H1 (cell line): ENCODE measurements at regions not wholly inside any gene's neighbourhood (a gene's known extent, or its start where the extent isn't known, plus 50 kb on each side); places are given as distances from the start of the nearest gene placed in this dataset.

Experiments
- ATF2 ChIP-seq: IDR thresholded peaks from 2 replicates; pipeline ENCODE4 v1.6.1; 2012; ENCODE audit warnings: low read length, inconsistent platforms
- CTCF ChIP-seq, 3 experiments: IDR thresholded peaks; 1 replicate in 2 of 3; 2 replicates in 1 of 3; pipeline versions ENCODE4 v1.5.1 to v1.6.1; 2011; ENCODE audit warnings: low read length in 3 of 3, mild to moderate bottlenecking in 3 of 3, inconsistent platforms in 2 of 3, low read depth in 1 of 3, moderate library complexity in 1 of 3; ENCODE audit not compliant: insufficient read depth in 1 of 3; ENCODE audit errors: control extremely low read depth in 1 of 3
- JUN ChIP-seq: IDR thresholded peaks from 2 replicates; pipeline ENCODE4 v1.6.1; 2011; ENCODE audit warnings: low read depth, mild to moderate bottlenecking, improper control_type of control experiment, low read length
- POLR2A ChIP-seq, 2 experiments: IDR thresholded peaks; 1 replicate in 1 of 2; 2 replicates in 1 of 2; pipeline ENCODE4 v1.6.1; 2011; ENCODE audit warnings: low read depth in 2 of 2, low read length in 2 of 2, mild to moderate bottlenecking in 2 of 2; ENCODE audit errors: control extremely low read depth in 1 of 2
- POLR2AphosphoS5 ChIP-seq: IDR thresholded peaks from 2 replicates; pipeline ENCODE4 v1.6.1; 2011; ENCODE audit warnings: low read depth, low read length
- RXRA ChIP-seq: IDR thresholded peaks from 2 replicates; pipeline ENCODE4 v1.6.1; 2011; ENCODE audit warnings: low read depth, mild to moderate bottlenecking, low read length, moderate library complexity; ENCODE audit not compliant: insufficient read depth
- SIN3A ChIP-seq, 2 experiments: IDR thresholded peaks in 1 of 2; conservative IDR thresholded peaks in 1 of 2; 2 replicates each; pipeline ENCODE4 v1.6.1; 2011 to 2012; ENCODE audit warnings: low read length in 2 of 2, improper control_type of control experiment in 1 of 2, low read depth in 1 of 2, mild to moderate bottlenecking in 1 of 2
- SRF ChIP-seq: IDR thresholded peaks from 2 replicates; pipeline ENCODE4 v1.6.1; 2011; ENCODE audit warnings: mild to moderate bottlenecking, low read depth, low read length, moderate library complexity
- TCF12 ChIP-seq: IDR thresholded peaks from 2 replicates; pipeline ENCODE4 v1.6.1; 2011; ENCODE audit warnings: low read depth, mild to moderate bottlenecking, low read length

- TF ChIP-seq CTCF (IDR thresholded peaks at IDR 0.05; ENCODE audit: control extremely low read depth in 1 of 3, insufficient read depth in 1 of 3, low read depth in 1 of 3, low read length in 3 of 3) (peak in 2 of 3 experiments; percentile 5 to 26; a peak in 1 of 4 replicates), POLR2AphosphoS5 (no peak), ATF2 (no peak), SRF (no peak), RXRA (no peak), POLR2A (IDR thresholded peaks at IDR 0.05; ENCODE audit: control extremely low read depth in 1 of 2, low read depth in 2 of 2, low read length in 2 of 2) (no peak), TCF12 (no peak), SIN3A (conservative IDR thresholded peaks at IDR 0.05 in 1 of 2, IDR thresholded peaks at IDR 0.05 in 1 of 2; ENCODE audit: low read depth in 1 of 2, low read length in 2 of 2) (no peak), JUN (no peak)
Observed at GRCh38 chr22:34390400-34390799, 470.1 kb upstream of the LARGE1 start.
